Activated naive CD4-positive, alpha-beta T cell treated with anti-CD3 and anti-CD28 coated beads, Interleukin-2, amount 50 U/mL, for 72 hours (primary cell): ENCODE measurements at regions not wholly inside any gene's neighbourhood (a gene's known extent, or its start where the extent isn't known, plus 50 kb on each side); places are given as distances from the start of the nearest gene placed in this dataset.
"Not testable (repeated sequence)": the region's sequence is repeated elsewhere in the genome, so short reads cannot be mapped to it uniquely, and the experiment has no call there.

Experiments
- ATAC-seq, 2 donors: fragments of 150-1000 bp; cut with Tn5 transposase; 2 replicates each; pipeline ENCODE4 v1.10.0; 2021; ENCODE audit warnings: mild to moderate bottlenecking in 2 of 2, moderate library complexity in 2 of 2
- DNase-seq, 2 donors: peaks; one replicate each; pipeline ENCODE4 v3.0.0; 2021 to 2022; ENCODE audit warnings: low spot score in 2 of 2
- H3K27ac Mint-ChIP-seq, 2 donors: one replicate each; pipeline ENCODE4 v1.8.0; 2022; ENCODE audit warnings: mild to moderate bottlenecking in 2 of 2, mixed read lengths in 2 of 2
- H3K36me3 Mint-ChIP-seq, 2 donors: one replicate each; pipeline ENCODE4 v1.8.0; 2022; ENCODE audit warnings: mixed read lengths in 2 of 2
- H3K9me3 Mint-ChIP-seq, 2 donors: one replicate each; pipeline ENCODE4 v1.8.0; 2022; ENCODE audit warnings: mixed read lengths in 2 of 2

GRCh38 chr10:46730729-46731128, 151.8 kb downstream of the SYT15 start:
- DNase-seq, H3K36me3 Mint-ChIP-seq, H3K27ac Mint-ChIP-seq, H3K9me3 Mint-ChIP-seq: not testable (repeated sequence)
- peak; percentile 48 to 66 for ATAC-seq

DNA sequence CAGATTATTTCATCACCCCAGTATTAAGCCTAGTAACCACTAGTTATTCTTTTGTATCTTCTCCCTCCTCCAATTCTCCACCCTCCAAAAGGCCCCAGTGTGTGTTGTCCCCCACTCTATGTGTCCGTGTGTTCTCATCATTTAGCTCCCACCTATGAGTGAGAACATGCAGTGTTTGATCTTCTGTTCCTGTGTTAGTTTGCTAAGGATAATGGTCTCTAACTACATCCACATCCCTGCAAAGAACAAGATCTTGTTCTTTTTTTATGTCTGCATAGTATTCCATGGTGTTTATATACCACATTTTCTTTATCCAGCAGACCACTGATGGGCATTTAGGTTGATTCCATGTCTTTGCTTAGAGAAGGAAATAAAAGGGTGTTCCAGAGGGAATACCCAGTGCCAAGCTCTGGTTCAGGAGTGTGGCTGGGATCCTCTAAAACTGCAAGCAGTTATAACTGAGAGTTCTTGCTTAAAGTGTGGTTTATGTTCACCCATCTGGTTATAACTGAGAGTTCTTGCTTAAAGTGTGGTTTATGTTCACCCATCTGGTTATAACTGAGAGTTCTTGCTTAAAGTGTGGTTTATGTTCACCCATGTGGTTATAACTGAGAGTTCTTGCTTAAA, 154.8 kb downstream of the SYT15 start:
- not testable (repeated sequence) for H3K9me3 Mint-ChIP-seq, H3K36me3 Mint-ChIP-seq, DNase-seq, H3K27ac Mint-ChIP-seq
- peak; percentile 78 to 85 for ATAC-seq

GRCh38 chr10:46734262-46734642, 155.3 kb downstream of the SYT15 start:
- ATAC-seq: peak; percentile 46 to 66
- not testable (repeated sequence) for DNase-seq, H3K9me3 Mint-ChIP-seq, H3K27ac Mint-ChIP-seq, H3K36me3 Mint-ChIP-seq

DNA sequence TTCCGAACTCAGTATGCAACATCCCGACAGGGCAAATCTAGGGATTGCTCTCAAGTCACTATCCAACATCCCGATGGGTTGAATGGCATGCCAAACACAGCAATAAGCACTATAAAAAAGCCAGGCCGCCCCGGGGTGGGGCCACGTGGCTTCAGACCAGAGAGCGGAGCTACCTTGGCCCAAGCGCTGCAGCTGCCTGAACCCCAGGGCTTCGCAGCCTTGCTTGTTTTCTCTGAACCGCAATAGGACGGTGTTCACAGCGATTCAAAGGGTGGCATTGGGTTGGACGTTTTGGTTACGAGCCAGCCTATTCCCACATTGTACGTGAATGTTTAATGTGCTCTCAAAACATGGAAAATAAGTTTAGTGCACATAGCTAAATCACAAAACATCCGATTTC, 161.0 kb downstream of the SYT15 start:
- not testable (repeated sequence) for ATAC-seq, DNase-seq, H3K9me3 Mint-ChIP-seq, H3K27ac Mint-ChIP-seq, H3K36me3 Mint-ChIP-seq

- not testable (repeated sequence) for H3K27ac Mint-ChIP-seq, H3K9me3 Mint-ChIP-seq, H3K36me3 Mint-ChIP-seq, DNase-seq, ATAC-seq
Observed at GRCh38 chr10:46740368-46740767, 161.4 kb downstream of the SYT15 start.

DNA sequence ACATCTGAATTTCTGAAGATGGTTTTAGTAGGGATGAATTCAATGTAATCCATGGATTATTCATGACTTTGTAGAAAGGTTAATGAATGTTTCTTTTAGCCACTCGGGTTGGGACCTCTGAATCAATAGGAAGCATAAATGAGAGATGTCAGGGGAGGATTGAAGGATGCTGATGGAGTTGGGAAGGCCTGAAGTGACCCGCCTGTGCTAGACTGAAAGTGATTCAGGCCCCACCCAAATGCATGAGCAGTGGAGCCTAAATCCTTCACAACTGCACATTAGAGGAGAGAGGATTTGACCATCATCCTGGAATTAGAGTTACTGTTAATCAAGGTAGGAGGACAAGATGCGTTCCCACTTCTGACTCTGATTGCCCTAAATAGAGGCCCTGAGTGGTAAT, 162.2 kb upstream of the PTPN20 start:
- not testable (repeated sequence) for H3K27ac Mint-ChIP-seq, ATAC-seq, H3K36me3 Mint-ChIP-seq, DNase-seq, H3K9me3 Mint-ChIP-seq

DNA sequence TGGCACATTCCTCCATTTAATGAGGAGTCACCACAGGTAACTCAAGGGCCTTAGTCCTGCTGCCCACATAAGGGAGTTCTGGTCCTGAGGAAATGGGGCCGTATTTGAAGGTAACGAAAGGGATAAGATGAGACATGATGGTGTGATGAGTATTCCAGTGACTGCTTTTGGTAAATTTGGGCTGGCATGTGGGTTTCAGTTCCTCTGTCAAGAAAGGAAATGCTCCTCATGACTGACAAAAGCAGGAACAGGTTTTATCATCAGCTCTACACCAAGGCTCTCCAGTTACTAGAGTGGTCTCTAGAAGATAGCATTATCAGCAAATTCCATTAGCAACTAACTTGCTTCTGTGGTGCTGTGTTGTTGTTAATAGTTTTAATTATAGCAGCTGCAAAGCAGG, 161.8 kb upstream of the PTPN20 start:
- ATAC-seq: peak in 1 of 2 donors; percentile 69
- H3K27ac Mint-ChIP-seq, H3K9me3 Mint-ChIP-seq, H3K36me3 Mint-ChIP-seq, DNase-seq: not testable (repeated sequence)

- not testable (repeated sequence) for H3K27ac Mint-ChIP-seq, DNase-seq, ATAC-seq, H3K36me3 Mint-ChIP-seq, H3K9me3 Mint-ChIP-seq
Observed at GRCh38 chr10:46753763-46754162, 157.5 kb upstream of the PTPN20 start.

DNA sequence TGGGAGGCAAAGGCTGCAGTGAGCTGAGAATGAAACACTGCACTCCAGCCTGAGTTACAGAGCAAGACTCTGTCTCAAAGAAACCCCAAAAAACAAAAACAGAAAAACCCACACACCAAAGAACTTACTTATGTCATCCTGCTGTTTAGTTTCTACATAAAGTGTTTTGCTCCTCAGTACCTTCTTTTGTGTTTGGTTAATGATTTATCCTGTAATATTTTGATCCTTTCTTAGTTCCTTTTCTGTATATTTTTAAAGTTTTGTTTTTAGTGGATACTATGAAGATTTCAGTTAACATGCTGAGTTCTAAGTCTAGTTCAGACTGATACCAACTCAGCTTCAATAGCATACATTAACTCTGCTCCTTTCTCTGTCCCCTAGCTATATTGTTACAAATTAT, 149.8 kb upstream of the PTPN20 start:
- DNase-seq, H3K9me3 Mint-ChIP-seq, ATAC-seq, H3K36me3 Mint-ChIP-seq, H3K27ac Mint-ChIP-seq: not testable (repeated sequence)

GRCh38 chr10:46768515-46769291, 142.5 kb upstream of the PTPN20 start:
- H3K36me3 Mint-ChIP-seq, H3K27ac Mint-ChIP-seq, H3K9me3 Mint-ChIP-seq, ATAC-seq, DNase-seq: not testable (repeated sequence)

GRCh38 chr10:46773178-46773896, 137.9 kb upstream of the PTPN20 start:
- not testable (repeated sequence) for DNase-seq, ATAC-seq, H3K27ac Mint-ChIP-seq, H3K9me3 Mint-ChIP-seq, H3K36me3 Mint-ChIP-seq

DNA sequence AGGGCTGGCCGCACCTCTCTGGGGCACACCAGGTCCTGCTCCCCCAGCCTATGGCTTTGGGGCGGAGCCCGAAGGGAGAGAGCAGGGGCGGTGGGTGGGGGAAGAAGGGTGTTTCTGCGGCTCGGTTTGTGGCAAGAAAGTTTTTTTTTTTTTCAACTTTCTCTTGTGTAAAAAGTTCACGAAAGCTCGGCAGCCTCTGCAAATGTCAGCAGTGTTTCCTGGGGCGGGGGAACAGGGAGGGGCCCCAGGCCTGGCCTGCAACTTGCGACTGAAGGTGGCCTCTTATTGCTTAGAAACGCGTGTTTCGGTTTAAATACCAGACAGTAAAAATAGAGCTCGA, 137.4 kb upstream of the PTPN20 start:
- not testable (repeated sequence) for H3K9me3 Mint-ChIP-seq

GRCh38 chr10:46774366-46774765, 136.9 kb upstream of the PTPN20 start:
- not testable (repeated sequence) for ATAC-seq, H3K27ac Mint-ChIP-seq, H3K36me3 Mint-ChIP-seq, H3K9me3 Mint-ChIP-seq, DNase-seq

More for the DNA sequence above, 137.4 kb upstream of the PTPN20 start:
- DNase-seq, H3K36me3 Mint-ChIP-seq, H3K27ac Mint-ChIP-seq: not testable (repeated sequence)
- ATAC-seq: peak; percentile 20 to 31

DNA sequence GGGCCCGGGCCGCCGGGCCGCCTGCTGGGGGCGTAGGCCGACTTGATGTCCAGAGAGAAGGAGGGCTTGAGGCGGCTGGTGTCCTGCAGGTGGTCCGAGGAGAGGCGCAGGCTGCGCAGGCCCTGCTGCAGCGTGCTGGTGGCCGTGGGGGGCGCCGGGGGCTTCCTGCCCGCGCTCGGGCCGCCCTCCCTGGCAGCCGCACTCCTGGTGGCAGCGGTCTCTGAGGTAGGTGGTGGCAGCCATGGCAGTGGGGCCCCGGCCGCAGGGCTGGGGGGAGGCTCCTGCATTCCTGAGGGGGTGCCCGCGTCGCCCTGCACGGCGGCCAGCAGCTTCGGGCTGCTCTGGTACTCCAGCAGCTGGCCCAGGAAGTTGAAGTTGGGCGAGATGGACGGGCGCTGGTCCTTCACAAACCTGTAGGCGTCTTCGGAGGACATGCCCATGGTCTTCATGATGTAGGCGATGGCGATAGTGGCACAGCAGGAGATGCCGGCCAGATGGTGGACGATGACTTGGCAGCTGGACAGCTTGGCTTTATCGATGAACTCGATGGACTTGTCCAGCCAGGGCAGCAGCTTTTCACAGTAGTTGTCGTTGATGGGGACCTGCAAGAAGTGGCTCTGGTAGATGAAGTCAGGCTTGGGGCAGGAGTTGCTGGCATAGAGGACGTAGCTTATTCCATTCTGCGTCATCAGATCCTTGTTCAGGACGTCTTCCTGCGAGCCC, 136.1 kb upstream of the PTPN20 start:
- H3K9me3 Mint-ChIP-seq, DNase-seq, ATAC-seq, H3K27ac Mint-ChIP-seq, H3K36me3 Mint-ChIP-seq: not testable (repeated sequence)

DNA sequence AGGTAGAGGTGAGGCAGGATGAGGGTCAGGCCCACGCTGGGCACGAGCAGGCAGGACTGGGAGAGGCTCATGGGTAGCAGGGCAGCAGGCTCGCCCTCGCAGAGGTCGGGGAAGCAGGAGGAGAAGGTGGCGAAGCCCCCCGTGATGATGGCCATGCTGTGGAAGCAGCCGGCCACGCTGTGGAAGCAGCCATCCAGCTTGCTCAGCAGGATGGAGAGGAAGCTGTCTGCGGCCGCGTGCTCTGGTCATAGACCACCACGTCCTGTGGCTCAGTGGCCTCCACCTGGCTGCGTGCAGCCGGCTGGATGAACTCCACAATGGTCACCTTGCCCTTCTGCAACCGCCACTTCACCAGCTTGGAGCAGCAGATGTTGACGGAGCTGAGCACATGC, 135.6 kb upstream of the PTPN20 start:
- ATAC-seq, H3K9me3 Mint-ChIP-seq, H3K27ac Mint-ChIP-seq, H3K36me3 Mint-ChIP-seq, DNase-seq: not testable (repeated sequence)

DNA sequence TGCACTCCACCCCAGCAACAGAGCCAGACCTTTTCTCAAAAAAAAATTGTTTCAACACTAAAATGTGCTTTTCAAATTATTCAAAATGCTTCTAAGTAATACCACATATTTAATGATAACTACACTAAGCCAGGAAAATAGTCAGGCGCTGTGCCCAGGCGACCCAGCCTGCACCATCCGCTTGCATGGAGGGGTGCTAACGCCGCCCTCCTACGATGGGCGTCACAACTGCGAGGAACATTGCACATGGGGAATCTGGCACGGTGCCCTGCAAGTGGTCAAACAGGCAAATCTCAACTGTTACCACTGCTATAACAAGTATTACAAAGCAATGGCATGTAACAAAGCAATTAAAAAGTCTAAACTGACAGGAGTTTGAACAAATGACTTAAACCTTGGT, 131.7 kb upstream of the PTPN20 start:
- H3K36me3 Mint-ChIP-seq, H3K27ac Mint-ChIP-seq: not testable (repeated sequence)

GRCh38 chr10:46780164-46780563, 131.1 kb upstream of the PTPN20 start:
- not testable (repeated sequence) for DNase-seq, ATAC-seq, H3K27ac Mint-ChIP-seq, H3K9me3 Mint-ChIP-seq, H3K36me3 Mint-ChIP-seq

More for the DNA sequence above, 131.7 kb upstream of the PTPN20 start:
- not testable (repeated sequence) for DNase-seq, ATAC-seq, H3K9me3 Mint-ChIP-seq
